Loucy (cell line): ENCODE measurements at regions not wholly inside any gene's neighbourhood (a gene's known extent, or its start where the extent isn't known, plus 50 kb on each side); places are given as distances from the start of the nearest gene placed in this dataset.

Experiments
- H2AFZ ChIP-seq: fragments of 200-600 bp; sonication (generic); 2 replicates; pipeline ENCODE4 v1.6.0; 2016; ENCODE audit warnings: antibody characterized with exemption, mild to moderate bottlenecking, low read length, moderate library complexity
- H3F3A ChIP-seq: fragments of 200-600 bp; 2 replicates; pipeline ENCODE4 v1.6.0; 2016; ENCODE audit warnings: antibody characterized with exemption, low read depth, mild to moderate bottlenecking
- H3K27me3 ChIP-seq: fragments of 200-600 bp; sonication (generic); 2 replicates; pipeline ENCODE4 v1.6.1; 2014; ENCODE audit warnings: low read length, mild to moderate bottlenecking; ENCODE audit not compliant: insufficient read depth, poor library complexity, severe bottlenecking
- H3K36me3 ChIP-seq: fragments of 200-600 bp; sonication (generic); 2 replicates; pipeline ENCODE4 v1.6.1; 2016; ENCODE audit warnings: low read length; ENCODE audit not compliant: insufficient read depth
- H3K4me1 ChIP-seq: fragments of 200-600 bp; sonication (generic); 2 replicates; pipeline ENCODE4 v1.5.1; 2014; ENCODE audit warnings: low read length, mild to moderate bottlenecking; ENCODE audit not compliant: insufficient read depth, poor library complexity, severe bottlenecking
- H3K4me2 ChIP-seq: fragments of 200-600 bp; sonication (generic); 2 replicates; pipeline ENCODE4 v1.6.0; 2014; ENCODE audit warnings: antibody characterized with exemption, low read length, low read depth, mild to moderate bottlenecking; ENCODE audit not compliant: poor library complexity, severe bottlenecking
- H3K4me3 ChIP-seq: fragments of 200-600 bp; sonication (generic); 2 replicates; pipeline ENCODE4 v1.5.1; 2014; ENCODE audit warnings: low read length, mild to moderate bottlenecking, mixed read lengths; ENCODE audit not compliant: poor library complexity, severe bottlenecking
- H3K79me2 ChIP-seq: fragments of 200-600 bp; sonication (generic); 2 replicates; pipeline ENCODE4 v1.6.1; 2014; ENCODE audit warnings: low read length; ENCODE audit not compliant: insufficient read depth
- H3K9ac ChIP-seq: fragments of 200-600 bp; sonication (generic); 2 replicates; pipeline ENCODE4 v1.6.0; 2014; ENCODE audit warnings: mild to moderate bottlenecking, low read depth, low read length, moderate library complexity; ENCODE audit not compliant: poor library complexity, severe bottlenecking
- H3K9me2 ChIP-seq: fragments of 200-600 bp; sonication (generic); replicated peaks from 2 replicates; pipeline ENCODE4 v1.6.1; 2016; ENCODE audit warnings: low read depth, low read length, mixed read lengths
- H3K9me3 ChIP-seq: fragments of 200-600 bp; sonication (generic); 2 replicates; pipeline ENCODE4 v1.6.1; 2014; ENCODE audit warnings: mild to moderate bottlenecking, antibody characterized with exemption, low read length, low read depth; ENCODE audit not compliant: insufficient read depth
- H4K20me1 ChIP-seq: fragments of 200-600 bp; sonication (generic); 2 replicates; pipeline ENCODE4 v1.6.0; 2014; ENCODE audit warnings: antibody characterized with exemption, low read length, mild to moderate bottlenecking; ENCODE audit not compliant: insufficient read depth, poor library complexity, severe bottlenecking
- EZH2phosphoT487 ChIP-seq: fragments of 200-600 bp; IDR thresholded peaks from 2 replicates; pipeline ENCODE4 v1.6.1; 2018; ENCODE audit warnings: antibody characterized with exemption, mild to moderate bottlenecking, moderate library complexity, borderline replicate concordance
- TF ChIP-seq, protein P1 (sequence below): fragments of 200-600 bp; sonication (generic); conservative IDR thresholded peaks from 2 replicates; pipeline ENCODE4 v1.5.1; 2014; ENCODE audit warnings: mild to moderate bottlenecking, antibody characterized with exemption, low read length

DNA sequence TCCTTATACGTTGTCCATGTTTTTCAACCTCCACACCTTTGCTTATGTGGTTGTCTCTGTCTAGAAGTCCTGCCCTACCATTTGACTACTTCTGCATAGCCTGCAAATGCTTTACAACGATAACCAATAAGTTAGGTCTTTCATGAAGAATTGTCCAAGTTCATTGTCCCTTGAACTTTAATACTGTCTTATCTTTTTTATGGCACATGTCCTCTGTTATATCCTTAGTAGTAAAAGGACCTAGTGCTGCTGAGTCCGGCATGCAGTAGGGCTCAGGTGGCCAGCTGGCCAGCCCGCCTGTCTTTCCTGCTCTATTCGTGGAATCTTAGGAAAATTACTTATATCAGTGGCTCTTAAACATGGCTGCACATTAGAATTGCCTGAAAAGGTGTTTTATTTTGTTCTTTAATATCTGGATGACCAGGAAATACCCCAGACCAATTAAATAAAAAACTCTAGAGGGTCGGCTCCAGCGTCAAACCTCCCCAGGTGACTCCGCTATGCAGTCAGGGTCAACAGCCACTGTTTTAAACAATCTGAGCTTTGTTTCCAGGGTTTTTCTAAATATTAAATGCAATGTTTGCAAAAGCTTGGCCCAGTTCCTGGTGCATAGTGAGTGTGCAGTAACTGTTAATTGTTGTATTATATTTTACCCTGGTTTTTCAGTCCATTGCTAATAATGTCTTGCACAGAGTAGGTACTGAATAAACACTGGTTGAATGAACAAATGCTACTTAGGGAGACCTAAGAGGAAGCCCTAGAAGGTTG, 64.6 kb upstream of the SESN3 start:
- Histone ChIP-seq H3K9me3 (no peaks in the 10 kb centered on the region), H3K4me3 (no peak overlapping the region), H4K20me1 (no peaks in the 10 kb centered on the region), H3K36me3 (no peaks in the 10 kb centered on the region), H3K9ac (no peak overlapping the region), H3K4me1 (peaks cover 15% of the 10 kb centered on the region), H3K79me2 (no peaks in the 10 kb centered on the region), H3K27me3 (no peaks in the 10 kb centered on the region), H3K9me2 (no peaks in the 10 kb centered on the region), H3K4me2 (no peak overlapping the region), H3F3A (no peaks in the 10 kb centered on the region), H2AFZ (no peak overlapping the region)
- no peak for TF ChIP-seq EZH2phosphoT487
- TF ChIP-seq, protein P1, sequence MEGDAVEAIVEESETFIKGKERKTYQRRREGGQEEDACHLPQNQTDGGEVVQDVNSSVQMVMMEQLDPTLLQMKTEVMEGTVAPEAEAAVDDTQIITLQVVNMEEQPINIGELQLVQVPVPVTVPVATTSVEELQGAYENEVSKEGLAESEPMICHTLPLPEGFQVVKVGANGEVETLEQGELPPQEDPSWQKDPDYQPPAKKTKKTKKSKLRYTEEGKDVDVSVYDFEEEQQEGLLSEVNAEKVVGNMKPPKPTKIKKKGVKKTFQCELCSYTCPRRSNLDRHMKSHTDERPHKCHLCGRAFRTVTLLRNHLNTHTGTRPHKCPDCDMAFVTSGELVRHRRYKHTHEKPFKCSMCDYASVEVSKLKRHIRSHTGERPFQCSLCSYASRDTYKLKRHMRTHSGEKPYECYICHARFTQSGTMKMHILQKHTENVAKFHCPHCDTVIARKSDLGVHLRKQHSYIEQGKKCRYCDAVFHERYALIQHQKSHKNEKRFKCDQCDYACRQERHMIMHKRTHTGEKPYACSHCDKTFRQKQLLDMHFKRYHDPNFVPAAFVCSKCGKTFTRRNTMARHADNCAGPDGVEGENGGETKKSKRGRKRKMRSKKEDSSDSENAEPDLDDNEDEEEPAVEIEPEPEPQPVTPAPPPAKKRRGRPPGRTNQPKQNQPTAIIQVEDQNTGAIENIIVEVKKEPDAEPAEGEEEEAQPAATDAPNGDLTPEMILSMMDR = no peak

DNA sequence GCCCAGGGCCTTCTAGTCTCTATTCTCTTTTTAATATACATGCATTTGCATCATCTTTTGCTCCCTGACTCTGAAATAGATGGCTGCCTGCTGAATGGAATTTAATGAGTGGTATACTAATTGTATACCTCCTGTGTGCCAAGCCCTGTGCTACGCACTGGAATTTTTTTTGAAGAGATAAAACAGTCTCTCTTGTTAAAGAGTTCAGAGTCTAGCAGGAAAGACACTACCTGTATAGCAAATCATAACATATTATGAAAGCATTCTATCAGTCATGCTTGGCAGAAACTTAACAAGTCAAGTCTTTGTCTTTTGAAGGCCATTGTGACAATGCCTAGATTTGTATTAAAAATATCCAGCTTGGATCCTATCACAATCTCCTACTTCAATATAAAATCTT, 63.7 kb upstream of the SESN3 start:
- Histone ChIP-seq H3K9me2 (no peaks in the 10 kb centered on the region), H3K36me3 (no peaks in the 10 kb centered on the region), H3K4me1 (peaks cover 15% of the 10 kb centered on the region), H3K9ac (no peak overlapping the region), H3F3A (no peaks in the 10 kb centered on the region), H4K20me1 (no peaks in the 10 kb centered on the region), H3K4me3 (no peak overlapping the region), H3K27me3 (no peaks in the 10 kb centered on the region), H3K79me2 (no peaks in the 10 kb centered on the region), H2AFZ (no peak overlapping the region), H3K9me3 (no peaks in the 10 kb centered on the region), H3K4me2 (no peak overlapping the region)
- TF ChIP-seq EZH2phosphoT487 = no peak
- TF ChIP-seq, protein P1 = no peak

DNA sequence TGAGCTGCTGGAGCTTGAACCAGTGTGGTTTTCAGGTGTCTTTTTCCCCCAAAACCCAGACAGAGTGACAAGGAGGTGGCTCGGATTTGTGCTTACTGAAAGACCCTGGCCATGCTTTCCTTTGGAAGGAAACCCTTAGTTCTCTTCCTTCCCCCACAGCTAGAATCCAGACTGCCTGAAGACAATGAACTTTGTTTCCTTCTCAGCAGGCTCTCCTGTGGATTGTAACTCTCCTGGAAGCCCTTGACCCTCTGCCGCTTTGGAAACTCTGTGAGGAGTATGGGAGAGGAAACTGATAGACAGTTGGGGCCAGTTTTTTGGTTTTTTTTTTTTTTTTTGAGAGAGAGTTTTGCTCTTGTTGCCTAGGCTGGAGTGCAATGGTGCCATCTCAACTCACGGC, 62.1 kb upstream of the SESN3 start:
- TF ChIP-seq, protein P1 = no peak
- no peak for TF ChIP-seq EZH2phosphoT487
- H3F3A ChIP-seq = no peaks in the 10 kb centered on the region
- H3K27me3 ChIP-seq = no peaks in the 10 kb centered on the region
- no peaks in the 10 kb centered on the region for H3K36me3 ChIP-seq
- no peak overlapping the region for H3K4me2 ChIP-seq
- H3K4me1 ChIP-seq = peaks cover 7% of the 10 kb centered on the region
- H3K4me3 ChIP-seq = no peak overlapping the region
- no peaks in the 10 kb centered on the region for H3K9me2 ChIP-seq
- H3K9ac ChIP-seq = no peak overlapping the region
- H3K9me3 ChIP-seq = no peaks in the 10 kb centered on the region
- no peaks in the 10 kb centered on the region for H3K79me2 ChIP-seq
- no peaks in the 10 kb centered on the region for H4K20me1 ChIP-seq
- H2AFZ ChIP-seq = no peak overlapping the region
